Non-pigmented ciliary epithelial cell (primary cell): ENCODE measurements at regions not wholly inside any gene's neighbourhood (a gene's known extent, or its start where the extent isn't known, plus 50 kb on each side); places are given as distances from the start of the nearest gene placed in this dataset.
A peak's percentile ranks its signal among the peaks of the same experiment; 100 is the strongest.

Experiments
- DNase-seq: peaks from one replicate; pipeline ENCODE4 v3.0.0-alpha.2; 2010; ENCODE audit warnings: low read depth

GRCh38 chr16:63365649-63366304, 1329.5 kb upstream of the CDH8 start:
- DNase-seq = no peak

GRCh38 chr16:63363738-63364137, 1327.5 kb upstream of the CDH8 start:
- no peak for DNase-seq

GRCh38 chr16:63361032-63361624, 1324.9 kb upstream of the CDH8 start:
- DNase-seq = peak; percentile 30

GRCh38 chr16:63349961-63350360, 1313.7 kb upstream of the CDH8 start:
- DNase-seq = no peak

GRCh38 chr16:63346000-63346399, 1309.8 kb upstream of the CDH8 start:
- DNase-seq = no peak

GRCh38 chr16:63337264-63337663, 1301.0 kb upstream of the CDH8 start:
- no peak for DNase-seq

- DNase-seq = no peak
Observed at GRCh38 chr16:63331111-63331510, 1294.9 kb upstream of the CDH8 start.

- DNase-seq = no peak
Observed at GRCh38 chr16:63326736-63327339, 1290.6 kb upstream of the CDH8 start.

- no peak for DNase-seq
Observed at GRCh38 chr16:63323722-63324705, 1287.8 kb upstream of the CDH8 start.

GRCh38 chr16:63323055-63323454, 1286.8 kb upstream of the CDH8 start:
- no peak for DNase-seq

- no peak for DNase-seq
Observed at GRCh38 chr16:63315229-63315628, 1279.0 kb upstream of the CDH8 start.

- no peak for DNase-seq
Observed at GRCh38 chr16:63312346-63312745, 1276.1 kb upstream of the CDH8 start.

- DNase-seq = no peak
Observed at GRCh38 chr16:63311313-63311712, 1275.1 kb upstream of the CDH8 start.

GRCh38 chr16:63302811-63303210, 1266.6 kb upstream of the CDH8 start:
- DNase-seq = no peak

- no peak for DNase-seq
Observed at GRCh38 chr16:63301349-63301748, 1265.1 kb upstream of the CDH8 start.

GRCh38 chr16:63298993-63299392, 1262.8 kb upstream of the CDH8 start:
- no peak for DNase-seq

- DNase-seq = no peak
Observed at GRCh38 chr16:63292036-63292435, 1255.8 kb upstream of the CDH8 start.

- DNase-seq = no peak
Observed at GRCh38 chr16:63289834-63290460, 1253.7 kb upstream of the CDH8 start.

GRCh38 chr16:63287401-63287800, 1251.2 kb upstream of the CDH8 start:
- no peak for DNase-seq

- DNase-seq = no peak
Observed at GRCh38 chr16:63283721-63284120, 1247.5 kb upstream of the CDH8 start.

- DNase-seq = no peak
Observed at GRCh38 chr16:63244631-63245030, 1208.4 kb upstream of the CDH8 start.

- DNase-seq = no peak
Observed at GRCh38 chr16:63241497-63242028, 1205.3 kb upstream of the CDH8 start.
